Endothelial cell of umbilical vein (primary cell): ENCODE measurements at regions not wholly inside any gene's neighbourhood (a gene's known extent, or its start where the extent isn't known, plus 50 kb on each side); places are given as distances from the start of the nearest gene placed in this dataset.

Source experiments
- BruUV-seq: library from RNA; stranded (reverse); fragments of 400-500 nt; replicated peaks from 2 replicates; lab custom pipeline; 2021; lab: Mats Ljungman, UMichigan
- CTCF ChIA-PET: fragments of 300-600, 350-600 bp; sonication (Branson Sonifier 250); formaldehyde crosslinking; loops from one replicate; lab custom pipeline; 2021; ENCODE audit warnings: antibody characterized with exemption, inconsistent platforms; lab: Charles Lee
- POLR2A ChIA-PET: fragments of 300-600, 350-600 bp; sonication (Branson Sonifier 250); formaldehyde crosslinking; loops from one replicate; lab custom pipeline; 2021; ENCODE audit warnings: antibody characterized with exemption, inconsistent platforms; lab: Charles Lee
- DNase-seq: peaks from one replicate; pipeline ENCODE4 v3.0.0-alpha.2; 2011; ENCODE audit warnings: low read depth, low spot score
- FAIRE-seq: peaks from 2 replicates; lab custom pipeline; 2011; peaks lifted over from hg19 to GRCh38; lab: Jason Lieb, UNC
- H2AFZ ChIP-seq: 2 replicates; pipeline ENCODE4 v1.6.0; 2012; ENCODE audit warnings: low read depth, low read length, control low read depth, inconsistent platforms
- H3K27ac ChIP-seq: 2 replicates; pipeline ENCODE4 v1.5.1; 2011; ENCODE audit warnings: low read depth, mild to moderate bottlenecking, control low read depth, low read length, moderate library complexity; ENCODE audit not compliant: insufficient read depth
- H3K27me3 ChIP-seq, 2 experiments: 2 replicates each; pipeline versions ENCODE4 v1.6.0 to v1.6.1; 2011; ENCODE audit warnings: low read length in 2 of 2, mixed read lengths in 1 of 2; ENCODE audit not compliant: control insufficient read depth in 2 of 2, insufficient read depth in 2 of 2
- H3K36me3 ChIP-seq, 2 experiments: 2 replicates in 1 of 2; 3 replicates in 1 of 2; pipeline ENCODE4 v1.5.1; 2011; ENCODE audit warnings: low read length in 2 of 2, mild to moderate bottlenecking in 1 of 2, moderate library complexity in 1 of 2; ENCODE audit not compliant: control insufficient read depth in 2 of 2, insufficient read depth in 2 of 2; ENCODE audit errors: extremely low read depth in 1 of 2
- H3K4me1 ChIP-seq: 3 replicates; pipeline ENCODE4 v1.5.1; 2011; ENCODE audit warnings: mild to moderate bottlenecking, low read length; ENCODE audit not compliant: control insufficient read depth, insufficient read depth; ENCODE audit errors: extremely low read depth
- H3K4me2 ChIP-seq: 2 replicates; pipeline ENCODE4 v1.6.1; 2011; ENCODE audit warnings: low read length, control low read depth, mixed read lengths; ENCODE audit not compliant: insufficient read depth
- H3K4me3 ChIP-seq, 3 experiments: fragments of 200-600 bp in 1 of 3; sonication (generic), shearing (Covaris generic) in 1 of 3; replicated peaks in 1 of 3; 2 replicates each; pipeline ENCODE4 v1.5.1; 2011 to 2016; ENCODE audit warnings: control low read depth in 3 of 3, low read length in 3 of 3, mild to moderate bottlenecking in 2 of 3, inconsistent platforms in 1 of 3, low read depth in 1 of 3, moderate library complexity in 1 of 3; ENCODE audit not compliant: insufficient read depth in 1 of 3
- H3K79me2 ChIP-seq: 2 replicates; pipeline ENCODE4 v1.6.0; 2012; ENCODE audit warnings: low read length, inconsistent platforms; ENCODE audit not compliant: control insufficient read depth, insufficient read depth
- H3K9ac ChIP-seq: replicated peaks from 2 replicates; pipeline ENCODE3; 2011; ENCODE audit warnings: low read length, control low read depth; ENCODE audit not compliant: insufficient read depth; ENCODE audit errors: extremely low read depth
- H3K9me1 ChIP-seq: replicated peaks from 3 replicates; pipeline ENCODE4 v1.6.0; 2011; ENCODE audit warnings: mild to moderate bottlenecking, low read length; ENCODE audit not compliant: control insufficient read depth, insufficient read depth; ENCODE audit errors: extremely low read depth
- H3K9me3 ChIP-seq: replicated peaks from 2 replicates; pipeline ENCODE4 v1.5.1; 2012; ENCODE audit warnings: low read length, inconsistent platforms; ENCODE audit not compliant: control insufficient read depth, insufficient read depth
- H4K20me1 ChIP-seq: replicated peaks from 2 replicates; pipeline ENCODE3; 2011; ENCODE audit warnings: mild to moderate bottlenecking, low read length; ENCODE audit not compliant: control insufficient read depth, insufficient read depth; ENCODE audit errors: extremely low read depth
- CTCF ChIP-seq, 2 donors: IDR thresholded peaks; 1 replicate in 1 of 2; 2 replicates in 1 of 2; pipeline ENCODE4 v1.5.1; 2011; ENCODE audit warnings: low read length in 2 of 2, mild to moderate bottlenecking in 2 of 2, moderate library complexity in 2 of 2, control low read depth in 1 of 2, inconsistent platforms in 1 of 2, low read depth in 1 of 2; ENCODE audit not compliant: insufficient read depth in 1 of 2; ENCODE audit errors: extremely low read depth in 1 of 2
- EZH2 ChIP-seq: IDR thresholded peaks from 2 replicates; pipeline ENCODE4 v1.6.1; 2012; ENCODE audit warnings: borderline replicate concordance, low read depth, mild to moderate bottlenecking, moderate library complexity, low read length, inconsistent platforms; ENCODE audit not compliant: severe bottlenecking
- FOS ChIP-seq: IDR thresholded peaks from 2 replicates; pipeline ENCODE4 v1.6.1; 2011; ENCODE audit warnings: mild to moderate bottlenecking, low read length, moderate library complexity, borderline replicate concordance; ENCODE audit not compliant: insufficient read depth
- GATA2 ChIP-seq: IDR thresholded peaks from 2 replicates; pipeline ENCODE4 v1.7.0; 2011; ENCODE audit warnings: low read depth, mild to moderate bottlenecking, moderate library complexity, mixed read lengths, low read length; ENCODE audit not compliant: insufficient read length, insufficient read depth
- JUN ChIP-seq: IDR thresholded peaks from 2 replicates; pipeline ENCODE4 v1.6.1; 2011; ENCODE audit warnings: borderline replicate concordance, low read depth; ENCODE audit not compliant: insufficient read length, insufficient read depth
- MYC ChIP-seq: IDR thresholded peaks from one replicate; pipeline ENCODE4 v1.6.1; 2011; ENCODE audit warnings: mild to moderate bottlenecking, low read depth, low read length
- POLR2A ChIP-seq: IDR thresholded peaks from 2 replicates; pipeline ENCODE4 v1.6.1; 2012; ENCODE audit warnings: low read depth, mild to moderate bottlenecking, control low read depth, low read length
- POLR2AphosphoS5 ChIP-seq: IDR thresholded peaks from 2 replicates; pipeline ENCODE4 v1.6.1; 2012; ENCODE audit warnings: low read depth, mild to moderate bottlenecking, control low read depth, low read length, moderate library complexity; ENCODE audit not compliant: insufficient read depth
- dilution Hi-C: fragments of 300-500 bp; cut with MboI; formaldehyde crosslinking; loops from one replicate; pipeline ENCODE4 v1.15.0; 2019; ENCODE audit warnings: low sequenced_read_pairs; ENCODE audit not compliant: extremely low pct_ligation_motif_present
- intact Hi-C: fragments of 100-400 bp; cut with micrococcal nuclease; formaldehyde crosslinking; loops from one replicate; pipeline ENCODE4 v1.10.0; 2022
- TF ChIP-seq, protein P1 (sequence below): IDR thresholded peaks from 2 replicates; pipeline ENCODE4 v1.6.1; 2011; ENCODE audit not compliant: insufficient read depth, insufficient read length

DNA sequence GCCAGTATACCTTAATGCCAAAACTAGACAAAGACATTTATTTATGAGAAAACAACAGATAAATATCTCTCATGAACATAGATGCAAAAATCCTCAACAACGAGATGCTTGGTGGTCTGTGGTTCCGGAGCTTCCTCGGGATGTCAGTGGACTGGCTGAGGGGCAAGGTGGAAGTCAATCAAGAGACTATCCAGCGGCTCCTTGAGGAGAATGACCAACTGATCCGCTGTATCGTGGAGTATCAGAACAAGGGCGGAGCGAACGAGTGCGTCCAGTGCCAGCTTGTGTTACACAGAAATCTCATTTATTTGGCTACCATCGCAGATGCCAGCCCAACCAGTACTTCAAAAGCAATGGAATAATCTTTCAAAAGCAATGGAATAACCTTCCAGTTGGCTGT is 60.0 kb upstream of the PARD3 start:
- no peak overlapping the region for H3K4me3 ChIP-seq
- H3K36me3 ChIP-seq: no peaks in the 10 kb centered on the region
- no peaks in the 10 kb centered on the region for H3K4me1 ChIP-seq
- H3K4me2 ChIP-seq: no peak overlapping the region
- CTCF ChIA-PET: interaction anchor here (0.5 to 1.3 kb wide), 3 partner anchors 12 to 1913 kb away, joined by 3 read pairs; no protein-coding TSS in a partner anchor
- POLR2A ChIA-PET: no interaction called here
- no peak overlapping the region for H3K9ac ChIP-seq
- no peak for FAIRE-seq
- no peak overlapping the region for H2AFZ ChIP-seq
- TF ChIP-seq GATA2 (no peak), POLR2A (no peak), CTCF (IDR thresholded peaks at IDR 0.05; ENCODE audit: extremely low read depth in 1 of 2, insufficient read depth in 1 of 2, low read depth in 1 of 2, low read length in 2 of 2) (no peak), POLR2AphosphoS5 (no peak), MYC (no peak), EZH2 (no peak), FOS (no peak), JUN (no peak)
- TF ChIP-seq, protein P1, sequence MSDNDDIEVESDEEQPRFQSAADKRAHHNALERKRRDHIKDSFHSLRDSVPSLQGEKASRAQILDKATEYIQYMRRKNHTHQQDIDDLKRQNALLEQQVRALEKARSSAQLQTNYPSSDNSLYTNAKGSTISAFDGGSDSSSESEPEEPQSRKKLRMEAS: no peak
- no peak overlapping the region for H3K27ac ChIP-seq
- DNase-seq: no peak
- dilution Hi-C loops: no loop called here
- no TSS peak for BruUV-seq
- H3K9me3 ChIP-seq: no peaks in the 10 kb centered on the region
- intact Hi-C loops: no loop called here
- peaks cover 9 to 10% of the 10 kb centered on the region in 2 experiments for H3K27me3 ChIP-seq
- no peaks in the 10 kb centered on the region for H3K9me1 ChIP-seq
- H3K79me2 ChIP-seq: no peaks in the 10 kb centered on the region
- no peaks in the 10 kb centered on the region for H4K20me1 ChIP-seq
